GM19043 (cell line): ENCODE measurements at regions not wholly inside any gene's neighbourhood (a gene's known extent, or its start where the extent isn't known, plus 50 kb on each side); places are given as distances from the start of the nearest gene placed in this dataset.
"Not testable (repeated sequence)": the region's sequence is repeated elsewhere in the genome, so short reads cannot be mapped to it uniquely, and the experiment has no call there.

Experiments used
- ATAC-seq: cut with Tn5 transposase; IDR thresholded peaks from one replicate; pipeline ENCODE4 v1.9.1; 2021; ENCODE audit warnings: low read depth; ENCODE audit not compliant: unreplicated experiment

DNA sequence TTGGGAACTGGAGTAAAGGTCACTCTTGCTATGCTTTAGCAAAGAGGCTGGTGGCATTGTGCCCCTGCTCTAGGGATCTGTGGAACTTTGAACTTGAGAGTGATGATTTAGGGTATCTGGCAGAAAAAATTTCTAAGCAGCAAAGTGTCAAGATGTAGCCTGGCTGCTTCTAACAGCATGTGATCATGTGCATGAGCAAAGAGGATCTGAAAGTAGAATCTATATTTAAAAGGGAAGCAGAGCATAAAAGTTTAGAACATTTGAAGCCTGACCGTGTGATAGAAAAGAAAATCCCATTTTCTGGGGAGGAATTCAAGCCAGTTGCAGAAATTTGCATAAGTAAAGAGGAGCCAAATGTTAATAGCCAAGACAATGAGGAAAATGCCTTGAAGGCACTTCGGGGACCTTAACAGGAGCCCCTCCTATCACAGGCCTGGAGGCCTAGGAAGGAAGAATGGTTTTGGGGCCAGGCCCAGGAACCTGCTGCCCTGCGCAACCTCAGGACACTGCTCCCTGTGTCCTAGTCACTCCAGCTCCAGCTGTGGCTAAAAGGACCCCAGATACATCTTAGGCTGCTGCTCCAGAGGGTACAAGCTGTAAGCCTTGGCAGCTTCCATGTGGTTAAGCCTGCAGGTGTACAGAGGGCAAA is 212.2 kb upstream of the LINGO1 start:
- no peak for ATAC-seq

DNA sequence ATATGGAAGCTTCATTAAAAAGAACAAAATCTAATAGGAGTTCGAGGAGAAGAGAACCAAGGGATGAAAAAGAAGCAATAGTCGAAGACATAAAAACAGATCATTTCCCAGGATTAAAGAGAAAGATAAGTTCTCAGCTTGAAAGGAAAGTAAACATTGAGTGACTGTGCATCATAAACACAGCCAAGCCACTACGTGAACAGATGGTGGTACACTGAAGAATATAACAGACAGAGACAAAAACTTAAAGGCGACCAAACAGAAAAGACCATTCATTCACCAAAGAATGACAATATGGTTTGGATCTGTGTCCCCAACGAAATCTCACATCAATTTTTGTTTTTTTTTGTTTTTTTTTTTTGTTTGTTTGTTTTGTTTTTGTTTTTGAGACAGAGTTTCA is 210.8 kb upstream of the LINGO1 start:
- ATAC-seq: no peak

DNA sequence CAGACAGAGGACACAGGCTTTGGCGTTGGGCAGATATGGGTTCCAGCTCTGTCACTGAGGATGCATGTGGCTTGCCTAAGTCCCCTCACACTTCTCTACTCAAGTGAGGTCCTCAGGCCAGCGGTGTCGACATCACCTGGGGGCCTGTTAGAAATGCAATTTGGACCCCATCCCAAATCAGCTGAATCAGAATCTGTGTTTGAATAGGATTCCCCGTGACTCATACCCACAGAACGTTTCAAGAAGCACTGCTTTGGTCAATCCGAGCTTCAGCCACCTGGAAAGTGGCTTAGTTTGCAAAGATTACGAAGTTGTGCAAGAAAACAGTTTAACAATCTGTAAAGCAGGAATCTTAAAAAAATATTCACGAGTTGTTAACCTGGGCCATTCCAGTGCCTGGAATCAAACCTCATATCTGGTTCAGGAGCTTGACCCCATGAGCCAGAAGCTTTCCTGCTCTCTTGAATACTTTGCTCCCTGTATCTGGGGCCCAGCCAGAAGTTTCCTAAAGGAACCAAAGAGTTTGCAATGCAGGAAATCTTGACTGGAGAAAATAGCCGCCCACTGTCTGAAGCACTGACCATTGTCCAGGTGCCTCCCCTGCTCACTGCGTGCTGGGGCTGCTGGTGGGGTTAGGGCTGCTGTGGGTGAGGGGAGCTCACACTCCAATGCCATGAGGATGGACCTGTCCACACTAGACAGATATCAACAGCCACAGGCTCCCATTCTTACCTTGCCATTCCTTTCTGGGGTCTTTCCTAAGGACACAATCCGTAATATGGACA is 208.5 kb upstream of the LINGO1 start:
- ATAC-seq: no peak

DNA sequence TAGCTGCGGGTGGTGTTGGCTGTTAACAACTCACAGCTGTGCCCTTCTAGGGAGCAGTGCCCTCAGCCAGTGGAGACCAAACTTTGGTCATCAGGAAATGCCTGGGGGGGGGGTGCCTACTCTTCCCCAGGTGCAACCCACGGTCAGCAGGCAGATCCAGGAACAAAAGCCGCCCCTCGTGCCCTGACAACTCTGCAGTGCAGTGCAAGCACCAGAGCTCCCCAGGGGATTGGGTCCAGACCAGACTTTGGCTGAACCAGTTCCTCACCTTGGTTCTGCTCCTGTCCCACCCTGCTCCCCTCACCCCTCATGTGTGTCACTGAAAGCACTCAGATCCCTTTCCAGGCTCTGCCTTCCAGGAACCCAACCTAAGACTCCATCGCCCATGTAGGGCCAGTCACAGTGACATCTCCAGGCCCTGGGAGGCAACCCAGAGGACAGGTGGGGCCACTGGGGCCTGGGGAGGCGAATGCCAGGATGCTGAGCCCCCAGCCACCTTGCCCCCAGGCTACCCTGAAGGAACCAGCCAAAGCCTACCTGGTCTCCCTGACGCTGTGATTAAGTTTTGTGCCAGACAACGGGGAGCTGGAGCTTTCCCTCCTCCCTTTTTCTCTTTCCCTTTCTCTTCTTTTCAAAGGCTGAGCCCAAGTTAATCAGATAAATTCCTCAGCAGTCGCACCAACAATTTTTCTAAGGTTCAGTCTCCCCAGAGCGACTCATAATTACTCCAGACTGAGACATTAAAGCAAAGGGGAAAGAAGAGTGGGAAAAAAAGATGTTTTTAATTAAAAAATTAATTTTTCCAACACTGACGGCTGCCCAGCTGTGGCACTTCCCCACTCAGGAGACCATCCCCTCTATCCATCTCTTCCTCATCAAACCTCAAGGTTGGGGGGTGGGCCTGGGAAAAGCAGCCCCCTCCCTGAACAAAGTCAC is 207.5 kb upstream of the LINGO1 start:
- ATAC-seq: no peak

GRCh38 chr15:77839456-77839855 is 206.7 kb upstream of the LINGO1 start:
- no peak for ATAC-seq

- ATAC-seq: no peak
Observed at GRCh38 chr15:77838595-77838994, 205.9 kb upstream of the LINGO1 start.

DNA sequence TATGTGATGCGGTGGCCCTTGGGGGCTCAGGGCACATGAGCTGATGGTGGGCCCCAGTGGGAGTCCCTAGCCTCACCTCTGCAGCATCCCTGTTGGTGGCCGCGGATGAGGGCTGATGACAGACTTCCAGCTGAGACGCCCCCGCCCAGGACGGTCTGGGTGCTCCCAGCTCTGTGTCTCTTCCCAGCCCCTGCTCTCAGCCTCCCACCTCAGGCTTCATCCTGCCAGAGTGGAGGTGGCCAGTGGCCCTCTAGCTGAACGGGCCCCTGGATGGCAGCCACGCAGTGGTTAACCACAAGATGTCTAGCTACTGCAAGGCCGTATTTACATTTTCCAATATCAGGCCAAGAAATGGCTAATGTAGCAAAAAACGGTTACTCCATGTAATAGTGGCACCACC is 205.3 kb upstream of the LINGO1 start:
- no peak for ATAC-seq

- ATAC-seq: no peak
Observed at GRCh38 chr15:77837649-77838025, 204.9 kb upstream of the LINGO1 start.

- ATAC-seq: no peak
Observed at GRCh38 chr15:77836906-77837648, 204.4 kb upstream of the LINGO1 start.

DNA sequence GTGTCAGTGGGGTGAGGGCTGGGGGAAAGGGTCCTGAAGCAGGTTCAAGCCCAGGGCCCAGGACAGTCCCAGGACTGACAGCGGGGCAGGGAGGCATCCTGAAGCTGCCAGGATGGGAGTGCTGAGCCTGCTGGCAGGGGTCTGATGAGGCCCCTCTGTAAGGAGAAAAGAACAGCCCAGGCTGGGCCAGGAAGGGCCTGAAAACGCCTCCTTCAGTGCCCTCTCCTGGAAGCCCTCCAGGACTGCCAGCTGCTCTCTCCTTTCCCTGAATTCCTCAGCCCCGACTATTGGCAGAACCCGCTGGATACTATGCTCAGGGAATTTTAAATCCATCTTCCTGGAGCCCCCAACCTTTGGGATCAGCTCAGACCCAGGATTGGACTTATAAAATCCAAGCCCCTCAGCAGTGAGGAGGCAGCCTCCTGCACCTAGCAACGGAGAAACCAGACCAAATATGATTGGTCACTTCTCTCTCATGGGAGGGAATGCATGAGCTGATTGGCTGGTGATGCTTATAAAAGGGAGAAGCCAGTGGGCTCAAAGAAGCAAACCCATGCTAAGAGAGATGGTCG is 203.5 kb upstream of the LINGO1 start:
- ATAC-seq: no peak

GRCh38 chr15:77834276-77834990 is 201.7 kb upstream of the LINGO1 start:
- no peak for ATAC-seq

DNA sequence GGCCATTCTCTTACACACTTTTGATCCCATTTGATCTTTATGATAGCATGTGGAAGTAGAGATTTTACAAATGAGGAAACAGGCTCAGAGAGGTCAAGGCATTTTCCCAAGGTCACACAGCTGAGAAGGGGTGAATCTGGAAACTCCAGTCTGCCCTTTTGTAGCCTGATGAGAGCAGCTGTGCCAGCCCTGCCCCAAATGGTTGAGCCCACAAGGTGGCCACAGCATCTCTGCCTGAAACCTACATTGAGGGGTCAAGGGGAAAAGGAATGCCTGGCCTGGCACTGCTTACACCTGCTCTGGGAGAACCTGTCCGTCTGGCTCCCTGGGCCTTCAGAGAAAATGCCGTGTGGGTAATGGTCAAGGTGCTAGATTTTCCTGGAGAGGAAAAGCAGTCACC is 200.2 kb upstream of the LINGO1 start:
- ATAC-seq: no peak

- ATAC-seq: no peak
Observed at GRCh38 chr15:77831986-77832385, 199.3 kb upstream of the LINGO1 start.

- no peak for ATAC-seq
Observed at GRCh38 chr15:77830051-77830468, 197.3 kb upstream of the LINGO1 start.

DNA sequence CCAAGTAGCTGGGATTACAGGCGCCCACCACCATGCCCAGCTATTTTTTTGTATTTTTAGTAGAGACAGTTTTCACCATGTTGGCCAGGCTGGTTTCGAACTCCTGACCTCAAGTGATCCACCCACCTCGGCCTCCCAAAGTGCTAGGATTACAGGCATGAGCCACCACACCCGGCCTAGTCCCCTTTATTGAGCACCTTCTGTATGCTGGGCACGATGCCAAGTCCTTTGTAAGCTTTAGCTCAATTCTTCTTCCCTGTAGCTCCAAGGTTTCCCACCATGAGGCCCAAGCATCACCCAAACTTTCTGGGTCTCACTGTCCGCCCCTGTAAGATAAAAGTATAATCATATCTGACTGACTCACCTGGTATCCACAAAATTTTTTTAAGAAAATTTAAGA is 196.6 kb upstream of the LINGO1 start:
- not testable (repeated sequence) for ATAC-seq

- ATAC-seq: no peak
Observed at GRCh38 chr15:77827860-77828259, 195.1 kb upstream of the LINGO1 start.

GRCh38 chr15:77826006-77826695 is 193.4 kb upstream of the LINGO1 start:
- no peak for ATAC-seq

GRCh38 chr15:77825546-77825945 is 192.8 kb upstream of the LINGO1 start:
- no peak for ATAC-seq

DNA sequence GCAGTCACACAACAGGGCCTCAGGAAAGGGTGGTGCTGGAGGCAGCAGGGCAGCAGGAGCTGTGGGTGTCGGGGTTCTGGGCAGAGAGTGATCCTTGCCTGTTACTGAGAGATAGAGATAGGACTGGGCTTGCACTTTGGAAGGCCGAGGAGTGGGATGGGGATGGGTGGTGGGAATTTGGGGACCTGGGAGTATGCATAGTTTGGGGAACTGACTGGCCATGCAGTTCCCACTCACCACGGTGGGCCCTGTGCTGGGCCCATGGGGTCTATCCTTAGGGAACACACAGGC is 192.5 kb upstream of the LINGO1 start:
- ATAC-seq: no peak
